Daoy (cell line): ENCODE measurements at regions not wholly inside any gene's neighbourhood (a gene's known extent, or its start where the extent isn't known, plus 50 kb on each side); places are given as distances from the start of the nearest gene placed in this dataset.

Experiments
- DNase-seq: peaks from one replicate; pipeline ENCODE4 v3.0.0-alpha.2; 2015; ENCODE audit warnings: low read depth

- DNase-seq, result no peak
Measured at GRCh38 chr4:13047591-13047990, 436.5 kb downstream of the RAB28 start.

DNA sequence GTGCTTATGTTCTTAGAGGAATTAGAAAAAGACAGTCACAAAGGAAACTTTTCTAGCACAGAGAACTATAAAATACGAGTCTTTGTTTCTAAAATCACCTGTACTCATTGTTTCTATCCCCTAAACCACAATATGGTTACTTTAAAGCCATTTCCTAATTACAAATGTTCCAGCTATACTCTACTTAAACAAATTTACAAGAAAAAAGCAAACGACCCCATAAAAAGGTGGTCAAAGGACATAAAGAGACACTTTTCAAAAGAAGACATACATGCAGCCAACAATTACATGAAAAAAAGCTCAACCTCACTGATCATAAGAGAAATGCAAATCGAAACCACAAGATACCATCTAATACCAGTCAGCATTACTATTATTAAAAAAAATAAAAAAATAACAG lies 447.3 kb downstream of the RAB28 start:
- no peak for DNase-seq

DNA sequence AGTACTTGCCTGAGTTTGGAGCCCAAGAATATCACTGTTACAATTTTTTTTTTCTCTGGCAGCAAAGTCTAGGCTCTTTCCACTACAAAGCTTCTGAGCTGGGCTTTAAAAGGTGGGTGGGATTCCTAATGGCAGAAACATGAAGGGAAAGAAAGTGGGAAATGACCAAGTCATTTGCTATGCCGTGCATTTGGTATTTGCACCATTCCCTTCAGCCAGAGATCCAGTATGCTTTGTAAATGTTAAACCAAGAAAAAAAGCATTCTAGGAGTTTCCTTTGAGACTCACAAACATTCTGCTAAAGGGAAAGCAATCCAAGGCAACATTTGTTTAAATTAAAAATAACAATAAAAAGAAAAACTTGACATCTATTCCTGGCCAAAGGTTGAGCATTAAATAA lies 451.2 kb downstream of the RAB28 start:
- DNase-seq, result no peak

DNA sequence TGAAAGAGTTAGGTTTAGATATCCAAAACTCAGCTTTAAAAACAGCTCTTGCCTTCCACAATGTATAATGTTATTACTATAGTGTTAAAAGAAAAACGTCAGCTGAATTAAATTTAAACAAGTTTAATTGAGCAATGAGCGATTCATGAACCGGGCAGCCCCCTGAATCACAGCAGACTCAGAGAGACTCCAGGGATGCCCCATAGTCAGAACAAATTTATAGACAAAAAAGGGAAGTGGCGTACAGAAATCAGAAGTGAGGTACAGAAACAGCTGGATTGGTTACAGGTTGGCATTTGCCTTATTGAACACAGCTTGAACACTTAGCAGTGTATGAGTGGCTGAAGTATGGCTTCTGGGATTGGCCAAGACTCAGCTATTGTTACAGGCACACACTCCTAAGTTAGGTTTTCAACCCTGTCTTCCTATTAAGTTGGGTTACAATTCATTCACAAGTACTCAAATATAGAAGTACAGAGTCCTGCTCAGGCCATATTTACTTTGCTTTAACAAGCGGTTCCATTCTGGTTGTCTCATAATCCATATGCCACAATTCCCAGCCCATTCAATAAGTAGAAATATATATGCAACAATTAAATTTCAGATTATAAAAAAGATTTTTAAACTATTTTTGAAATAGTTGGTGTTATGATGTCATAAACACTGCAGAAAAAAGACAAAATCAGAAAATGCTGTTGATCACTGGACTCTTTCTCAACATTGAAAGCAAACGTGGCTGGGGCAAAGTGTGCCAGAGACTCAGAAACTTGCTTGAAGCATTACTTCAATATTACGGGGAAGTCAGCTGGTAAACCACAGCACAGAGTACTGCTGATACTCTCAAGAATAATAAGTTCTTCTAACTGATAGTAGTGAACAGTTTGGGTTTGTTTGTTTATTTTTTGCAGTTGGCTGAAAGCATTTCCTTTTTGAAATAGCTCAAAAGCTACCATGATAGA lies 459.7 kb downstream of the RAB28 start:
- DNase-seq, result no peak

DNA sequence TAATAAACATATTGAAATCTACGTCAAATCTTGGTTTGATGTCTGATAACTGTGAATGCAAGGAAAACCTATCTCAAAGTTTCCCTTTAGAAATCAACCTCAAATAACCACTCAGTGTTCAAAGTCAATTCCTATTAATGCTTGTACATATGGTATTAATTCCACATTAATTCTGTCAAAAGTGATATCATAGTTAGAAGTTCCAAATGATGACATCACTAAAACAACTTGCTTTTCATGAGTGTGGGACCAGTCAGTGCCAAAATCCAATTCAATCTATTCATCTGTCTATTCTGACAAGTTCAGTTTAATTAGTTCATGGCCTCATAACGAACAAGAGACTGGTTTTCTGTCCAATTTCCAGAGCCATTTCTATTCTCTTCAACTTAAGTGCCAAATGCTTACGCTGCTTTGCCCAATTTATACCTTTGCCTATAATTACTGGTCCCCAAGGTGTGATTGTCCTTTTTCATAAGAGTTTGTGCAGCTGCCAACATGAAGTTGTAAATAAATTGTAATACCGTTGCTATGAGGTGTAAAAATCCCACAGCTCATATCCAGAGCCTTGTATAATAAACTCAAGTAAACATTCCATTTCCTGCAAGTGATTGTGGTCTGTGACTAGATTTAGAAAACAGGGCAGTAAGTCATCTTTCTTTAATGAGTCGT lies 476.2 kb downstream of the RAB28 start:
- no peak for DNase-seq

GRCh38 chr4:12993923-12994322 lies 490.2 kb downstream of the RAB28 start:
- DNase-seq, result no peak

GRCh38 chr4:12987284-12987683 lies 496.9 kb downstream of the RAB28 start:
- DNase-seq, result no peak

GRCh38 chr4:12979797-12980196 lies 504.3 kb downstream of the RAB28 start:
- no peak for DNase-seq

DNA sequence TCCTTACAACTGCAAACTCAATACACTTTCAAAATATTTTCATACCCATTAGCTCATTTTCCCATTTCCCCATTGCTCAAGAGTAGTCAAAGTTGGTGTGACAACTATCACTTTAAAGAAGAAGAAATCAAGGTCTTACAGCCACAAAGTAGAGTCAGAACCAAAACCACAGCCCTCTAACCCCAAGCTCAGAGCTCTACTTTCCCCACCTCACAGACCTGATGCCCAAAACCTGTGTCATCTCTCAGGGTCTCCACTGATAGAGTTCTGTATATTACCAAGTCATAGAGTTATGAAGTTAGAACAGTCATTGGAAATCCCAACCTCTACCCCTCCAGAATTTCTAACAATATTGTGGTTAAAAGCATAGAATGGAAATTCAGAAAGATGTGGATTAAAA lies 505.8 kb downstream of the RAB28 start:
- DNase-seq, result no peak

GRCh38 chr4:12975511-12975910 lies 508.6 kb downstream of the RAB28 start:
- no peak for DNase-seq

DNA sequence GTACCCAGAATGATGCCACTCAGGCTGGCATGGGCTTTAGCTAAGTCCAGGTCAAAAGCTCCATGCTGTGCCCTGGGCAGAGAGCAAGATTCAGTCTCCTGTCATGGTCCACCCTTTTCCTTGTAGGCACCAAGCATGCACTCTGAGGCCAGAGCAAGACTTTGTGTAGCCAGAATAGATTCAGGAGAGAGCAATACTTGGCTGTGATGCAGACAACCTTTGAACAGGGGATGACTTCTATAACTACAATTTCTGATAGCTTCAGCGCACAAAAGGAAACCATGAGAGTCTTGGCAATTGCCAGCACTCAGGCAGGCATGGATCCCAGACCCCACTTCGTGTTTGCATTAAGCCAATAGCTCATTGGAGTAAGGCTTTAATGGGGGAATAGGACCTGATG lies 510.6 kb downstream of the RAB28 start:
- DNase-seq, result no peak

DNA sequence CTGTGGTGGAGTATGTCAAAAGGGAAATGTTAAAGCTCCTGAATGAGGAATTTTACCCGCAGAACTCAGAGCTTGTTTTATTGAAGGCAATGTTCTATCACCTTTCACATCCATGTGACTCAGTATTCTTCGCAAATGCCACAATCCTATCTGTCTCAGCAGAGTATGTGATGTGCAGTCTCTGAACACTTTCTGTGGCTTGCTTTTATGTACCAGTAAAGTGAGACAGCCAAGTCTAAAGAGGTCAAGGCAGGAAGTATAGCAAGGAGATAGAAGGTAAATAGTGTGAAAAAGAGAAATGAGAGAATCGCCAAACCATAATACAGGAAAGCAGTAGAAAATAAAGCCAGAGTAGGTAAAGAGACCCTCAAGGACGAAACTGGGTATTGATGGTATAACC lies 515.8 kb downstream of the RAB28 start:
- no peak for DNase-seq

DNA sequence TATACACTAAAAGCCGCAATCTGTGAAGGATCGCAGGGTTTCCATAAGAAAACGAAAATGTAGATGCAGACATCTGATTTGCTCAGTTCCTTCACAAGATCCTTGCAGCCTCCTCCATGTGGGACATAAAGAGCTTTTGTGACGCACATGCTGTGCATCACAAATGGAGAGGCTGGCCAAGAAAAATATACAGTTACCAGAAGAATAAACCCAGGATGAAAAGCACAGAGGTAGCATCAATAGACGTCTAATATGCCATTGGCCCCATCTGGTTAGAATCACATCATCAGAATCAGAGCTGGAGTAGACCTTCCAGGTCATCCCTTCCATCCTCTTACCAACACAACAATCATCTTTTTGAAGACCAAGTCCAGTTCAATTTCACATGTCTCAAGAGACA lies 517.4 kb downstream of the RAB28 start:
- no peak for DNase-seq

GRCh38 chr4:12965334-12965733 lies 518.8 kb downstream of the RAB28 start:
- no peak for DNase-seq

DNA sequence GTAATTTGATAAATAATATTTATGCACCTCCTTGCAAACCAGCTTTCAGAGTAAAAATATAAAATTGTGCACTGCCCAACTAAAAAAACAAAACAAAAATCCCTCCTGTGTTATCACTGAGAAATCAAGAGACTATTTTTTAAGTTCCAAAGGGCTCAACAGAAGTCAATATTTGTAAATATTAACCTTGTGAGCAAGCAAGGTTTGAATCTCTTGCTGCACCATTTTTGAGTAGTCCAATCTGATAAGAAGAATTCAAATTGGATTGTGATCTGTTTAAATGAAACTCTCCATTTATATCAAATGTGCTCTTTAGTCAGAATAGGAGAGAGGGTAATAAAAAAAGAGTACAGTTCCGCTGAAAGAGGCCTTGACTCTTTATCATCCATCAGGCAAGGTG lies 520.2 kb downstream of the RAB28 start:
- DNase-seq, result no peak

- no peak for DNase-seq
Measured at GRCh38 chr4:12963291-12963690, 520.8 kb downstream of the RAB28 start.

GRCh38 chr4:12961713-12962112 lies 522.4 kb downstream of the RAB28 start:
- DNase-seq, result no peak

DNA sequence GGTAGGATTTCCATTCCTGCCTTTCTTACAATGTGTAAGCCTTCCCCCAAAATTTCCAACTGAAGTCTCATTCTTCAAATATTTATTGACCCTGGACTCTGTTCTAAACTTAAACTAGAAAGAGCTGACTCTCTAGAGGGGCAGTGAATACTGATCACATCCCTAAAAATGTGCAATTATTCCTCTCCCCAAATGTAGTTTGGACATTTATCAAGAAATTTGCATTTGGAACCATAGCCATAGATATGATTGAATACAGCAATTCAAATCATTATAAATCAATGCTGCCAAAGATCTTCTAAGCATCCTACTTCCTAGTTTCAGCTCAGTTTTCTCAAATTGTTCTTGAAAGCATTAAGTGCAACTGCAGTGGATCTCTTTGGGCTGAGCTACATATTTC lies 525.7 kb downstream of the RAB28 start:
- no peak for DNase-seq

GRCh38 chr4:12957108-12957507 lies 527.0 kb downstream of the RAB28 start:
- no peak for DNase-seq

- no peak for DNase-seq
Measured at GRCh38 chr4:12956026-12956425, 528.1 kb downstream of the RAB28 start.

GRCh38 chr4:12949719-12950490 lies 534.2 kb downstream of the RAB28 start:
- no peak for DNase-seq

DNA sequence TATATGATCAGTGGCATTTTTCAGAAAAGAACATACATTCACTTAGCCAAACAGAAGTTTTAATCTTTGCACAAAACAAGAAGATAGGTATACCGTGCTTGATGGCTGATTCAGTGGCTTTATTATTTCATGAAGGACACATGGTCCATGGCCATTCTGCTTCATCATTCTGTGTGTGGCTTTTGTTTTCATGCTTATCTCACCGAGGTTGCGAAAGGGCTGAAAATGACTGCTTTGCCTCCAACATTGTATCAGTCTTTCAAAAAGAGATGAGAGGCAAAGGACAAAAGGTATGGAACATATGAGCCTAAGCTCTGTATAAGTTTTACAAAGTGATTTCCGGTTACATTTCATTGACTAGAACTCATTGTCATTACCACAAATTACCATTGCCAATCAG lies 541.1 kb downstream of the RAB28 start:
- DNase-seq, result no peak
